Nephron (organoid): ENCODE measurements at regions not wholly inside any gene's neighbourhood (a gene's known extent, or its start where the extent isn't known, plus 50 kb on each side); places are given as distances from the start of the nearest gene placed in this dataset.

Source experiments
- H3K27ac Mint-ChIP-seq, 3 experiments: 2 replicates each; pipeline ENCODE4 v1.8.0; 2020; ENCODE audit warnings: mixed read lengths in 3 of 3, mild to moderate bottlenecking in 2 of 3, moderate library complexity in 1 of 3
- H3K27me3 Mint-ChIP-seq: 2 replicates; pipeline ENCODE4 v1.8.0; 2021; ENCODE audit warnings: low read depth, mild to moderate bottlenecking, moderate library complexity, mixed read lengths
- H3K36me3 Mint-ChIP-seq: 2 replicates; pipeline ENCODE4 v1.8.0; 2020; ENCODE audit warnings: low read depth, mixed read lengths
- H3K4me1 Mint-ChIP-seq: 2 replicates; pipeline ENCODE4 v1.8.0; 2020; ENCODE audit warnings: mixed read lengths
- H3K4me3 Mint-ChIP-seq, 3 experiments: 2 replicates each; pipeline ENCODE4 v1.8.0; 2020; ENCODE audit warnings: mild to moderate bottlenecking in 3 of 3, mixed read lengths in 3 of 3, moderate library complexity in 2 of 3
- H3K9me3 Mint-ChIP-seq: 2 replicates; pipeline ENCODE4 v1.8.0; 2020; ENCODE audit warnings: mixed read lengths
- TF ChIP-seq, protein P1 (sequence below), 3 experiments: fragments of 200-600 bp; sonication (generic); IDR thresholded peaks; one replicate each; pipeline ENCODE4 v1.5.0; 2021; ENCODE audit warnings: antibody characterized with exemption in 3 of 3; ENCODE audit not compliant: unreplicated experiment in 3 of 3

- Mint-ChIP-seq H3K9me3 (peaks cover 28% of the 10 kb centered on the region), H3K36me3 (no peaks in the 10 kb centered on the region), H3K27me3 (no peaks in the 10 kb centered on the region), H3K4me3 (no peak overlapping the region), H3K27ac (peak overlapping the region; percentile 44 to 56 (median 45)), H3K4me1 (peaks cover 20% of the 10 kb centered on the region)
- TF ChIP-seq, protein P1, sequence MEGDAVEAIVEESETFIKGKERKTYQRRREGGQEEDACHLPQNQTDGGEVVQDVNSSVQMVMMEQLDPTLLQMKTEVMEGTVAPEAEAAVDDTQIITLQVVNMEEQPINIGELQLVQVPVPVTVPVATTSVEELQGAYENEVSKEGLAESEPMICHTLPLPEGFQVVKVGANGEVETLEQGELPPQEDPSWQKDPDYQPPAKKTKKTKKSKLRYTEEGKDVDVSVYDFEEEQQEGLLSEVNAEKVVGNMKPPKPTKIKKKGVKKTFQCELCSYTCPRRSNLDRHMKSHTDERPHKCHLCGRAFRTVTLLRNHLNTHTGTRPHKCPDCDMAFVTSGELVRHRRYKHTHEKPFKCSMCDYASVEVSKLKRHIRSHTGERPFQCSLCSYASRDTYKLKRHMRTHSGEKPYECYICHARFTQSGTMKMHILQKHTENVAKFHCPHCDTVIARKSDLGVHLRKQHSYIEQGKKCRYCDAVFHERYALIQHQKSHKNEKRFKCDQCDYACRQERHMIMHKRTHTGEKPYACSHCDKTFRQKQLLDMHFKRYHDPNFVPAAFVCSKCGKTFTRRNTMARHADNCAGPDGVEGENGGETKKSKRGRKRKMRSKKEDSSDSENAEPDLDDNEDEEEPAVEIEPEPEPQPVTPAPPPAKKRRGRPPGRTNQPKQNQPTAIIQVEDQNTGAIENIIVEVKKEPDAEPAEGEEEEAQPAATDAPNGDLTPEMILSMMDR (IDR thresholded peaks at IDR 0.05; ENCODE audit: unreplicated experiment in 3 of 3), result no peak
These were observed 366.1 kb upstream of the MPDZ start for GRCh38 chr9:13645557-13645956.

GRCh38 chr9:13644675-13645074, 365.2 kb upstream of the MPDZ start:
- Mint-ChIP-seq H3K4me1 (peaks cover 20% of the 10 kb centered on the region), H3K36me3 (no peaks in the 10 kb centered on the region), H3K27ac (peak overlapping the region in 2 of 3 experiments; percentile 39 to 44), H3K9me3 (peaks cover 26% of the 10 kb centered on the region), H3K27me3 (no peaks in the 10 kb centered on the region), H3K4me3 (no peak overlapping the region)
- TF ChIP-seq, protein P1 (IDR thresholded peaks at IDR 0.05; ENCODE audit: unreplicated experiment in 3 of 3), result no peak

DNA sequence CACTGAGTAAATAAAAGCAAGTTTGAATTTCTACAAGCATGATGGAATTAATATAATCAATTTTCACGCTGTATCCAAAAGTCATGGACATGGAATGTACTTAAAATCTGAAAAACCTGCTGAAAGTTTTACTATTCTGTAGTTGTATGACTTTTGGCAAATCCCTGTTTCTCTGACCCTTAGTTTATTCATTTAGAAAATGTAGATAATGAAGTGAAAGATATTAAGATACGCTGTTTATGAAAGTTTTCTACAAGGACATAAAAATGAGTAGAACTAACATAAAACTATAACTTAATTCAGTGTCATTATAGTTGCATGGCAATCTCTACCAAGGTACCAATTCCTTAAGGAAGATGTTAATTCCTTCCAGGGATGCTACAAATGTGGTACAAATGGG, 363.2 kb upstream of the MPDZ start:
- H3K9me3 Mint-ChIP-seq, result peaks cover 21% of the 10 kb centered on the region
- TF ChIP-seq, protein P1 (IDR thresholded peaks at IDR 0.05; ENCODE audit: unreplicated experiment in 3 of 3), result no peak
- no peak overlapping the region for H3K4me3 Mint-ChIP-seq
- H3K27me3 Mint-ChIP-seq, result no peaks in the 10 kb centered on the region
- peaks cover 20% of the 10 kb centered on the region for H3K4me1 Mint-ChIP-seq
- no peaks in the 10 kb centered on the region for H3K36me3 Mint-ChIP-seq
- H3K27ac Mint-ChIP-seq, result no peak overlapping the region

GRCh38 chr9:13629067-13629466, 349.6 kb upstream of the MPDZ start:
- TF ChIP-seq, protein P1 (IDR thresholded peaks at IDR 0.05; ENCODE audit: unreplicated experiment in 3 of 3), result no peak
- no peaks in the 10 kb centered on the region for H3K27me3 Mint-ChIP-seq
- H3K27ac Mint-ChIP-seq, result no peak overlapping the region
- H3K4me1 Mint-ChIP-seq, result no peaks in the 10 kb centered on the region
- H3K4me3 Mint-ChIP-seq, result no peak overlapping the region
- peaks cover 53% of the 10 kb centered on the region for H3K9me3 Mint-ChIP-seq
- peaks cover 9% of the 10 kb centered on the region for H3K36me3 Mint-ChIP-seq

DNA sequence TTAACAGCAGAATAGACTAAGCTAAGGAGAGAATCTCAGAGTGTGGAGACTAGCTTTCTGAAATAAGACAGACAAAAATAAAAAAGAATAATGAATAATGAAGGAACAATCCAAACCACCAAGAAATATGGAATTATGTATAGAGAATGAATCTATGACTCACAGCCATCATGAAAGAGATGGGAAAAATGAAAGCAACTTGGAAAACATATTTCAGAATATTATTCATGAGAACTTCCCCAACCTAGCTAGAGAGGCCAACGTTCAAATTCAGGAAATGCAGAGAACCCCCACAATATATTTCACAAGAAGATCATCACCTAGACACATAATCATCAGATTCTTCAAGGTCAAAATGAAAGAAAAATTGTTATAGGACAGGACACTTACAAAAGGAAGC, 349.0 kb upstream of the MPDZ start:
- Mint-ChIP-seq H3K36me3 (peaks cover 9% of the 10 kb centered on the region), H3K4me1 (no peaks in the 10 kb centered on the region), H3K4me3 (no peak overlapping the region), H3K9me3 (peaks cover 54% of the 10 kb centered on the region), H3K27ac (no peak overlapping the region), H3K27me3 (no peaks in the 10 kb centered on the region)
- TF ChIP-seq, protein P1 (IDR thresholded peaks at IDR 0.05; ENCODE audit: unreplicated experiment in 3 of 3), result no peak

DNA sequence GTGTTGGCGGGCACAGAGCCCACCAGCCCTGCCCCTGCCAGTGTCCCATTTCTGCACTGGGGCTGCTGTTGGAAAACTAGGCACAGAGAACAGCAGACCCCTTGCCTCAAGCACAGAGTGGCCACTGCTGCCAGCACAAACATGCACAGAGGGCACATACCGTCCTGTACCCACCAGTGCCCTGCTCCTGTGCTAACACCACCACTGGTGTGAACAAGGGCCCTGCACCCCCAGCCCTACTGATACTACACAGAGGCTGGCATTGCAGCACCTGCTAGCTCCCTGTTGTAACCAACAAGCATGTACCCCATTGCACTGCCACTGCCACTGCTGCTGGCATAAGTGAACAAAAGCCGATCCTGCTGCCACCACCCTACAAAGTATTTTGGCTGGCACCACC, 348.0 kb upstream of the MPDZ start:
- Mint-ChIP-seq H3K36me3 (peaks cover 5% of the 10 kb centered on the region), H3K27ac (no peak overlapping the region), H3K4me1 (no peaks in the 10 kb centered on the region), H3K9me3 (peaks cover 49% of the 10 kb centered on the region), H3K27me3 (no peaks in the 10 kb centered on the region), H3K4me3 (no peak overlapping the region)
- TF ChIP-seq, protein P1 (IDR thresholded peaks at IDR 0.05; ENCODE audit: unreplicated experiment in 3 of 3), result no peak
